Brain microvascular endothelial cell (primary cell): ENCODE measurements at regions not wholly inside any gene's neighbourhood (a gene's known extent, or its start where the extent isn't known, plus 50 kb on each side); places are given as distances from the start of the nearest gene placed in this dataset.

Source experiments
- DNase-seq: peaks from one replicate; pipeline ENCODE4 v3.0.0-alpha.2; 2020
- H3K27ac ChIP-seq: fragments of 250-450 bp; sonication (Bioruptor Pico); 2 replicates; pipeline ENCODE4 v1.5.1; 2020; ENCODE audit warnings: mild to moderate bottlenecking, moderate library complexity
- H3K27me3 ChIP-seq: fragments of 250-450 bp; sonication (Bioruptor Pico); replicated peaks from 2 replicates; pipeline ENCODE4 v1.5.1; 2020; ENCODE audit warnings: mild to moderate bottlenecking
- H3K36me3 ChIP-seq: fragments of 250-450 bp; sonication (Bioruptor Pico); replicated peaks from 2 replicates; pipeline ENCODE4 v1.5.1; 2020; ENCODE audit warnings: mild to moderate bottlenecking
- H3K4me3 ChIP-seq: 2 replicates; pipeline ENCODE4 v1.5.1; 2011; ENCODE audit warnings: low read depth, mild to moderate bottlenecking, control low read depth, low read length, moderate library complexity
- CTCF ChIP-seq: IDR thresholded peaks from 2 replicates; pipeline ENCODE4 v1.5.1; 2011; ENCODE audit warnings: low read depth, mild to moderate bottlenecking, moderate library complexity, low read length, control low read depth, inconsistent platforms; ENCODE audit errors: missing control alignments
- in situ Hi-C: cut with HindIII; loops from 2 replicates; pipeline ENCODE4 v1.10.0; 2017; ENCODE audit warnings: low sequenced_read_pairs, low pct_ligation_motif_present

- no peak for TF ChIP-seq CTCF
- Histone ChIP-seq H3K36me3 (no peaks in the 10 kb centered on the region), H3K27me3 (no peaks in the 10 kb centered on the region), H3K27ac (no peak overlapping the region), H3K4me3 (no peak overlapping the region)
- no peak for DNase-seq
- in situ Hi-C loops, result no loop called here
Observed at GRCh38 chr6:135664527-135664926, 167.0 kb upstream of the AHI1 start.

GRCh38 chr6:135665935-135666334 lies 168.4 kb upstream of the AHI1 start:
- H3K36me3 ChIP-seq, result no peaks in the 10 kb centered on the region
- H3K4me3 ChIP-seq, result no peak overlapping the region
- DNase-seq, result no peak
- in situ Hi-C loops, result no loop called here
- no peak overlapping the region for H3K27ac ChIP-seq
- H3K27me3 ChIP-seq, result no peaks in the 10 kb centered on the region
- no peak for TF ChIP-seq CTCF

- no peak for TF ChIP-seq CTCF
- no peaks in the 10 kb centered on the region for H3K27me3 ChIP-seq
- in situ Hi-C loops, result no loop called here
- peak; percentile 6 for DNase-seq
- H3K36me3 ChIP-seq, result no peaks in the 10 kb centered on the region
- H3K4me3 ChIP-seq, result peak overlapping the region; percentile 26
- H3K27ac ChIP-seq, result no peak overlapping the region
Observed at GRCh38 chr6:135667691-135668455, 170.3 kb upstream of the AHI1 start.

- in situ Hi-C loops, result no loop called here
- TF ChIP-seq CTCF, result no peak
Observed at GRCh38 chr6:135672256-135672655, 174.7 kb upstream of the AHI1 start.

GRCh38 chr6:135673501-135674309 lies 176.2 kb upstream of the AHI1 start:
- H3K27me3 ChIP-seq, result no peaks in the 10 kb centered on the region
- H3K27ac ChIP-seq, result peak overlapping the region; percentile 15
- no peak for TF ChIP-seq CTCF
- H3K36me3 ChIP-seq, result no peaks in the 10 kb centered on the region
- in situ Hi-C loops, result no loop called here
- DNase-seq, result peak; percentile 35
- H3K4me3 ChIP-seq, result no peak overlapping the region

More at GRCh38 chr6:135672256-135672655, 174.7 kb upstream of the AHI1 start:
- H3K27me3 ChIP-seq, result no peaks in the 10 kb centered on the region
- no peak for DNase-seq
- H3K4me3 ChIP-seq, result no peak overlapping the region
- no peaks in the 10 kb centered on the region for H3K36me3 ChIP-seq
- H3K27ac ChIP-seq, result no peak overlapping the region
